DMS53 treated with DMSO at 0.1 percent for 48 hours (cell line): ENCODE measurements at regions not wholly inside any gene's neighbourhood (a gene's known extent, or its start where the extent isn't known, plus 50 kb on each side); places are given as distances from the start of the nearest gene placed in this dataset.

ENCODE experiments used
- DNase-seq: peaks from one replicate; lab custom pipeline; 2025; ENCODE audit not compliant: unreplicated experiment; lab: John Stamatoyannopoulos, UW

DNA sequence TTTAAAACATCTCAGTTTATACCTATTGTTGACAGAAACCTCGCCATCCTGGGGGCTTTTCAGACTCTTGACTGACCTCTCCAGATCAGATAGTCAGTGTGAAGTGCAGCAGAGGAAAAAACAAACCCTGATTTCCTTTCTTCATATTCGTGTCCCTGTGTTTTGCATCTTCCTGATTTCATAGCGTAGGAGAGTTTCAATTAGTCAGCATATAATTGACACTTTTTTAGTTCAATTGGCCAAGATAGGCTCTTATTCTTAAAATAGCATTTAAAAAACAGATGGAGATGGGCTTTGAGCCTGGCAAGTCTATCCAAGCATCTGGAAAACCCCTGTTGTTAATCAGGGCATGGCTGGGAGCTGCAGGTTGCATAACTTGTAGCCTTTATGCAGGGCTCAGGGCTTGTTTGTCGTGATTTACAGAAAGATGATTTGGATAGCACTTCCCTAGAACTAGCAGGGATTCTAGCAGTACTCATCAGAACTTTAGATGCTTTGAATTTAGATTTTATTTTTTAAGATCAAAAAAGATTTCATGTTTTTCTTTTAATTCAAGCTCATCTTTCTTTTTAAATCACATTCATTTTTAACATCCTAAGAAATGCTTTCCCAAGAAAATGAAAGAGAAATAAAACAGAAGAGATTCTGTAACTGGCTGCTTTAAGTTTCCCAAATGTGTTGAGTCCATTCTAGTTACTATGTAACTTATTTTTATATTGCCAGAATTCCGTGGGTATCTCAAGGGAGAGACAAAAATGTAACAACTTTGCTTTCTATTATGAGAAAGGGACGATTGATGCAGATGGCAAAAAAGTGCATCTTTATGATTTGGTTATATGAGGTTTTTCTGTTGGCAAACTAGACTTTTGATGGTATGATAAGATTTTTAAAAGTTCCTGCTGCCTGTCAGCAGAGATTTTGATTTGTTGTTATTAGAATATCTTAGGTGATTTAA lies 270.8 kb upstream of the FZD8 start:
- no peak for DNase-seq

GRCh38 chr10:35911954-35912353 lies 269.9 kb upstream of the FZD8 start:
- DNase-seq: no peak

GRCh38 chr10:35911233-35911632 lies 269.1 kb upstream of the FZD8 start:
- DNase-seq: no peak

DNA sequence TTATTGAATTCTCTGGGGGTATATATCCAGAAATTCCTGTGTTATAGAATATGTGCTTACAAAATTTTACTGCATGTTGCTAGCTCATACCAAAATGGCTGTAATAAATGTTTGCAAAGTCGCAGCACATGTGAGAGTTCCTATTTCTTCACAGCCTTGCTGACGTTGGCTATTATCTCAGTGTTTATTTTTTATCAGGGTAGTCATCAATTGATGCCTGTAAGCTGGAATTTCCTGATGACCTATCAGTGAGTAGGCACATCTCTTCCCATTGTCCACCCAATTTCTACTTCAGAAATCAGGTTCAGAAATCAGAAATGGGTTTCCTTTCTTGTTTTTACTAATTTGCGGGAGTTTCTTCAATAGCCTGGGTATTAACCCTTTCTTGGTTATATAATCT lies 268.1 kb upstream of the FZD8 start:
- no peak for DNase-seq

- no peak for DNase-seq
These were observed 267.1 kb upstream of the FZD8 start for GRCh38 chr10:35909121-35909720.

DNA sequence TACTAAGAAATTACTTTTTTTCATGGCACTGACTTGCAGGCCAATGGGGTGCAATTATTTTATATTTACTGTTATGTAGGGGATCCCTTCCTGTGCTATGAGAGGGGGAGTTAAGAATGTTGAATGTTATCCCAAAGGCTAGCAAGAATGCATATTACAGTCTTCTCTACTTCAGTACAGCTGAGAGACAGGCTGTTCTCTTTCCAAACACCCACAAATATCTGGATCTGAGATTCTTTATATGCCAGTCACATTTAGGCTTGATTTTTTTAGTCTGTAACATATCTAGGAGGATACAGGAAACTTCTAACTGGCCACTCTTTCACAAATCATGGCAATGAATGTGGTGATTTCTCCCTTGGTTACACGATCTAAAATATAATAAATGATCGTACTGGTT lies 266.4 kb upstream of the FZD8 start:
- no peak for DNase-seq

DNA sequence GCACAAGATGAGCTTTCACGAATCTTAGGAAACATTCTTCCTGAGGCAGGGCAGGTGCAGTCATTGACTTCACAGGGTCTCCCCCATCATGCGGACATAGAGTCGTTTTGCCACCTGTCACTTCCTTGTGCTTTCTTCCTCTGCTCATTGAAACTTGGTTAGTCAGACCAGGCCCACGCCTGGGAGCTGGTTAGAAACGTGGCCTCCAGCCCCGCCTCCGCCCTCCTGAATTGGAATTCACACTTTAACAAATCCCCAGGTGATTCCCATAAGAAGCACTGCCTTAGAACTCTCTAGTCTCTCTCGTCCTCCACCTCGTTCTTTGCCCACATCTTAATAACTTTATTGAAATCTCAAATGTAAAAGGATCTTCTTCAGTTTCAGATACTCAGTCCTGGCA lies 265.5 kb upstream of the FZD8 start:
- no peak for DNase-seq

- no peak for DNase-seq
These were observed 264.1 kb upstream of the FZD8 start for GRCh38 chr10:35906155-35906554.

- DNase-seq: no peak
These were observed 260.9 kb upstream of the FZD8 start for GRCh38 chr10:35903021-35903420.

- DNase-seq: no peak
These were observed 256.8 kb upstream of the FZD8 start for GRCh38 chr10:35898716-35899440.

DNA sequence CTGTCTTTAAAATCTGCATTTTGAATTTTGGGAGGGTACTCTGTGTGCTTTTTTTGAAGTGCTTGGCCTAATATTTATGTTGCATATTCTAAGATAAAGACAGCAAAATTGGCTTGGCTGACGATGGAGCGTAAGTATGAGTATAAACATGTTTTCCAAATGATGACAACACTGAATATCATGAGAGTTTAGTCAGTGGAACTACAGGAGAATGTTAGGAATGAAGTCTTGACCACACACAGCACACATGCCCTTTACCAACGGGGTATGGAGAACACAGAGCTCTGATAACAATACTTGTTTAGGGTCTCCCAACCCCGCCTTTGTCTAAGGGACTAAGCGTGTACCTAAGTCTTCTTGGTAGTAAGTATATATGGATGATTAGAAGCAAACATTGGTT lies 253.9 kb upstream of the FZD8 start:
- no peak for DNase-seq

DNA sequence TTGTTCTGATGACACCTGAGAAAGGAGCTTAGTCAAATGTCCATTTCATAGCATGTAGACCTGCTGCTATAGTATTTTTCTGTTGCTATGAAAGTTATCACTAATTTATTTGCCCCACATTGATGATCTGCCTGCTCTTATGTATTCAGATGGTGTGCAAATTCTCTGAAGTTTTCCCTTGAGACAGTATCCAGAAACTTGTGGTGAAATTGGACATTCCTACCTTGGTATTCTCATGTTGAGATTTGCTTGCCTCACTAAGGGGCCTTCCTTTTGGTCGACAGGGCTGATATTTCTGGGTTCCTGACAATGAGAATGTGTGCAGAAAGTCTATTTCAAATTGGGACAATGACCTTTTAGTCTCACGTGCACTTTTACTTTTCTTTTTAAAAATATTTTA lies 253.2 kb upstream of the FZD8 start:
- DNase-seq: no peak

GRCh38 chr10:35892526-35892925 lies 250.4 kb upstream of the FZD8 start:
- DNase-seq: no peak

GRCh38 chr10:35890676-35891495 lies 248.8 kb upstream of the FZD8 start:
- no peak for DNase-seq

DNA sequence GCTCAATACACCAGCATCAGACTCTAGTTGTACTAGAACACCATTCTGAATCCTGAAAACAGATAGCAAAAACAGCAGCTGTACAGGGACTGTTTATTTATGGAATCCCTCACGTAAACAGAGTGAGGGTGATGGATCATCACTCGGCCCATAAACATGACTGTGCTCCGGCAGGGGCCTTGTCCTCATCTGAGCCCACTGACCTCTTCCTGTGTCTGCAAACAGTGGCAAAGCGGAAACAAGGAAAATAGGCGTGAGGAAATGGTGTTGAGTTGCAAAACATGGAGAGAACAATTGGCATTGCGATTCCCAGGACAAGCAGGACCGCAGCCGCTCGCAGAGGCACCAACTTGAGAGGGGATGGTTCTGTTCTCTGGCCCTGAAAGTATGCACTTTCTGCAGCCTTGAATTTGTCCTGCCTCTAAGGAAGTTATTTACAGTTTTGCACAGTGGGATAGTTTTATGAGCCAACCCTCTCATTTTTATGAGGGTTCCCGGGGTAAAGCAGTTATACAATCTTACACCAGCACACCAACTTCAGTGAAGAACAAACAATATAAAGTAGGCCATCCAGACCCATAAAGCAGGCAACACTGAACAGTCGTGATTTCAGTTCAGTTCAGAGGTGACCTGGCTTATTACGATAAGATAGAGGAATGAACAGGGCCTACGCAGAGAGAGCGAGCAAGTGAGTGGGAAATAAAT lies 248.0 kb upstream of the FZD8 start:
- no peak for DNase-seq

- DNase-seq: no peak
These were observed 247.1 kb upstream of the FZD8 start for GRCh38 chr10:35889226-35889625.

GRCh38 chr10:35888400-35888799 lies 246.3 kb upstream of the FZD8 start:
- no peak for DNase-seq

DNA sequence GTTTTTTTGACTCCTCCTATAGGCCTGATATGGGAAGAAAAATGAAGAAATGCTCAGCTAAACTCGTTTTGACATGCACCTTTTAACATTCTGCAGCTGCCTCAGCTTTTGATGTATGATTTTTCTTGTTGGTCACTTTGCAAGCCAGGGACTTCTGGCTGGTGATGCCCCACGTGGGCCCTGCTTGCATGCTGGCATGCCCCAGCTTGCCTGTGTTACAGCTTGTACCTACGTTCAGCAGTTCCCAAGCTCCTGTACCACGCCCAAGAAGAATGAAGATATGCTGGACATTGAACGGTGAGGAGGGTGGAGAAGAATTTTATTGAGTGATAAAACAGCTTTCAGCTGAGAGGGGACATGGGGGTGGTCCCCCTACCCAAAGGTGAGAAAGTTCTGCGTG lies 245.6 kb upstream of the FZD8 start:
- DNase-seq: no peak

DNA sequence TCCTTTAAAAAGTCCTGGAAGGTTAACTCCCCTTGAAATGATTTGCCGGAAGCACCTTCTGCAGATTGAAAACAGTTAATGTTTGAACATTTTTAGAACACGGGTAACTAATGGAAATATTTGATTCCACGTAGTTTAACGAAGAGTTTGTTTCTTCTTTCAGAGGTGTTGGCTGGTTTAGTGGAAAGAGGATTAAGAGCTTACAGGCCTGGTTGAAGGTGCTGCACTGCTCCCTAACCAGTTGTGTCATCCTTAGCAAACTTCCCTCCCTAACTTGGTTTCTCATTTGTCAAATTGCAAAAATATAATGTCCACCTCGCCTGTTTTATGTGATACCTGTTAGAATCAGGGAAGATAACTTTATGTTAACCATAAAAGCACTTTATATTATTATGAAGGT lies 243.0 kb upstream of the FZD8 start:
- no peak for DNase-seq

- DNase-seq: no peak
These were observed 242.6 kb upstream of the FZD8 start for GRCh38 chr10:35884657-35885071.
